Suprapubic skin (tissue), 4 donors: ENCODE measurements at regions not wholly inside any gene's neighbourhood (a gene's known extent, or its start where the extent isn't known, plus 50 kb on each side); places are given as distances from the start of the nearest gene placed in this dataset.
"Not testable (repeated sequence)": the region's sequence is repeated elsewhere in the genome, so short reads cannot be mapped to it uniquely, and the experiment has no call there.

Experiments
- DNase-seq, 2 donors: peaks; one replicate each; pipeline ENCODE4 v3.0.0-alpha.2; 2019; ENCODE audit warnings: low spot score in 2 of 2
- H3K27ac ChIP-seq: fragments of 200-600 bp; sonication (generic); one replicate; pipeline ENCODE4 v1.5.1; 2019
- H3K27me3 ChIP-seq: fragments of 200-600 bp; sonication (generic); one replicate; pipeline ENCODE4 v1.5.1; 2019
- H3K36me3 ChIP-seq: fragments of 200-600 bp; sonication (generic); one replicate; pipeline ENCODE4 v1.5.1; 2019
- H3K4me1 ChIP-seq: fragments of 200-600 bp; sonication (generic); one replicate; pipeline ENCODE4 v1.5.1; 2019
- H3K4me3 ChIP-seq: fragments of 200-600 bp; sonication (generic); one replicate; pipeline ENCODE4 v1.5.1; 2019; ENCODE audit warnings: mild to moderate bottlenecking
- H3K9me3 ChIP-seq: fragments of 200-600 bp; sonication (generic); one replicate; pipeline ENCODE4 v1.5.1; 2019
- CTCF ChIP-seq, 2 donors: fragments of 200-600 bp in 1 of 2; fragments of 450-650 bp in 1 of 2; sonication (generic) in 1 of 2; IDR thresholded peaks; one replicate each; pipeline ENCODE4 v1.5.1; 2016 to 2019; ENCODE audit warnings: antibody characterized with exemption in 2 of 2, mild to moderate bottlenecking in 1 of 2, moderate library complexity in 1 of 2
- EP300 ChIP-seq: sonication (generic); formaldehyde crosslinking; IDR thresholded peaks from one replicate; pipeline ENCODE4 v1.6.1; 2017; ENCODE audit warnings: antibody characterized with exemption
- POLR2A ChIP-seq, 2 donors: fragments of 450-650 bp; IDR thresholded peaks; one replicate each; pipeline ENCODE4 v1.6.1; 2017; ENCODE audit warnings: antibody characterized with exemption in 2 of 2, mild to moderate bottlenecking in 2 of 2, moderate library complexity in 2 of 2
- POLR2AphosphoS5 ChIP-seq, 3 donors: sonication (generic); formaldehyde crosslinking; IDR thresholded peaks; one replicate each; pipeline ENCODE4 v1.6.1; 2017; ENCODE audit warnings: antibody characterized with exemption in 3 of 3
- WGBS: methylation state at CpG from one replicate; pipeline ENCODE4 v1.1.5; 2018; 5-methylcytosine and 5-hydroxymethylcytosine counted together

- Histone ChIP-seq H3K27ac (no peak overlapping the region), H3K36me3 (no peaks in the 10 kb centered on the region), H3K27me3 (no peaks in the 10 kb centered on the region), H3K4me3 (no peak overlapping the region), H3K9me3 (no peaks in the 10 kb centered on the region), H3K4me1 (no peaks in the 10 kb centered on the region)
- DNase-seq = no peak
- 74% methylated on average over 1 of the region's 1 CpG for WGBS
- TF ChIP-seq EP300 = no peak
- no peak for TF ChIP-seq POLR2AphosphoS5 (IDR thresholded peaks at IDR 0.05)
- no peak for TF ChIP-seq POLR2A (IDR thresholded peaks at IDR 0.05)
- TF ChIP-seq CTCF (IDR thresholded peaks at IDR 0.05) = no peak
Measured at GRCh38 chr10:34017281-34017680, 682.8 kb upstream of the NRP1 start.

GRCh38 chr10:34016576-34016975, 682.1 kb upstream of the NRP1 start:
- 51% methylated on average over 2 of the region's 2 CpGs for WGBS
- Histone ChIP-seq H3K36me3 (no peaks in the 10 kb centered on the region), H3K27ac (no peak overlapping the region), H3K27me3 (no peaks in the 10 kb centered on the region), H3K9me3 (no peaks in the 10 kb centered on the region), H3K4me3 (no peak overlapping the region), H3K4me1 (no peaks in the 10 kb centered on the region)
- no peak for DNase-seq
- TF ChIP-seq CTCF (IDR thresholded peaks at IDR 0.05) = no peak
- TF ChIP-seq EP300 = no peak
- no peak for TF ChIP-seq POLR2AphosphoS5 (IDR thresholded peaks at IDR 0.05)
- TF ChIP-seq POLR2A (IDR thresholded peaks at IDR 0.05) = no peak

- TF ChIP-seq POLR2A (IDR thresholded peaks at IDR 0.05) = no peak
- TF ChIP-seq POLR2AphosphoS5 (IDR thresholded peaks at IDR 0.05) = no peak
- no peak for TF ChIP-seq CTCF (IDR thresholded peaks at IDR 0.05)
- Histone ChIP-seq H3K27me3 (no peaks in the 10 kb centered on the region), H3K4me1 (no peaks in the 10 kb centered on the region), H3K36me3 (no peaks in the 10 kb centered on the region), H3K4me3 (no peak overlapping the region), H3K9me3 (no peaks in the 10 kb centered on the region), H3K27ac (no peak overlapping the region)
- 89% methylated on average over 2 of the region's 2 CpGs for WGBS
- DNase-seq = no peak
Measured at GRCh38 chr10:34015700-34016099, 681.2 kb upstream of the NRP1 start.

- H3K36me3 ChIP-seq = no peaks in the 10 kb centered on the region
- H3K4me3 ChIP-seq = no peak overlapping the region
- no peaks in the 10 kb centered on the region for H3K9me3 ChIP-seq
- no peaks in the 10 kb centered on the region for H3K27me3 ChIP-seq
- no peak for DNase-seq
- no peak overlapping the region for H3K27ac ChIP-seq
- TF ChIP-seq POLR2A (IDR thresholded peaks at IDR 0.05) = no peak
- no peak for TF ChIP-seq POLR2AphosphoS5 (IDR thresholded peaks at IDR 0.05)
- no peak for TF ChIP-seq EP300
- WGBS = 98% methylated on average over 2 of the region's 2 CpGs
- no peaks in the 10 kb centered on the region for H3K4me1 ChIP-seq
Measured at GRCh38 chr10:34013235-34013634, 678.8 kb upstream of the NRP1 start.

GRCh38 chr10:34010891-34011290, 676.4 kb upstream of the NRP1 start:
- H3K4me3 ChIP-seq = no peak overlapping the region
- H3K4me1 ChIP-seq = no peaks in the 10 kb centered on the region
- no peak overlapping the region for H3K27ac ChIP-seq
- TF ChIP-seq EP300 = no peak
- TF ChIP-seq POLR2AphosphoS5 (IDR thresholded peaks at IDR 0.05) = no peak
- TF ChIP-seq POLR2A (IDR thresholded peaks at IDR 0.05) = no peak
- no peak for TF ChIP-seq CTCF (IDR thresholded peaks at IDR 0.05)
- no peaks in the 10 kb centered on the region for H3K27me3 ChIP-seq
- H3K9me3 ChIP-seq = no peaks in the 10 kb centered on the region
- WGBS = 73% methylated on average over 2 of the region's 2 CpGs
- DNase-seq = no peak
- no peaks in the 10 kb centered on the region for H3K36me3 ChIP-seq

- DNase-seq, H3K27me3 ChIP-seq, H3K27ac ChIP-seq, H3K4me1 ChIP-seq, H3K9me3 ChIP-seq, H3K36me3 ChIP-seq, H3K4me3 ChIP-seq: not testable (repeated sequence)
- WGBS = 75% methylated on average over 1 of the region's 1 CpG
Measured at GRCh38 chr10:34010228-34010627, 675.8 kb upstream of the NRP1 start.
